ENCODE measurements at regions not wholly inside any gene's neighbourhood (a gene's known extent, or its start where the extent isn't known, plus 50 kb on each side); places are given as distances from the start of the nearest gene placed in this dataset.

DNA sequence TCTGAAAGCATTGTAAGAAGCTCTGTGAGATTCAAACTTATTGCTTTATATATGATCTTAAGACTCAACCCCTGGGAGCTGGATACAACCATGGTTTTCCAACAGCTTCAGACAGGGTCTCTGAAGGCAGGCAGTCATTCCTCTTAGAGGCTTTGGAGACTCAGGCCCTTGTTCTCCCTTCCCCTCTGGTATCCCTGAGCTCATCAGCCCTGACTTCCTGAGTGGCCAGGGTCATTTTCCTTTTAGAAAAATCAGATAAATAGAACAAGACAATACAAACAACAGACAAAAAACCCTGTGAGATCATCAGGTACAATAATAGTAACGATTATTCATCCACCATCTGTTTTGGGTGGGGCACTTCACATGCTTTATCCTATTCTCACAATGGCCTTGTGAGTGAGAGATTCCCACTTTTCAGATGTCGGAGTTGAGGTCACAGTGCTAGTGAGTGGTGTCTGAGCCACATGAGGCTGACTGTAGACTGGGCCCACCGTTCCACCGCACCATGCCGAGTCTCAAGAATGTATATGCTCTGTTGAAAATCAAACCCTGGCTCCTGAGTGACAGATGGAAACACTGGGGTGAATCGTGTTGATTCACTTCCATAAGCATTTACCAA is 144.2 kb downstream of the CXCL12 start:
- TF ChIP-seq POLR2A (IDR thresholded peaks at IDR 0.05) (no peak), CTCF (IDR thresholded peaks at IDR 0.05) (no peak)
